ENCODE measurements at regions not wholly inside any gene's neighbourhood (a gene's known extent, or its start where the extent isn't known, plus 50 kb on each side); places are given as distances from the start of the nearest gene placed in this dataset.

- no peak for TF ChIP-seq CTCF (IDR thresholded peaks at IDR 0.05)
- Histone ChIP-seq H3K27ac (no peak overlapping the region), H2AFZ (no peak overlapping the region), H3K4me3 (ENCODE audit: low read depth, low read length) (no peak overlapping the region), H3K4me1 (no peaks in the 10 kb centered on the region), H3K9ac (no peak overlapping the region), H3K79me2 (no peaks in the 10 kb centered on the region), H3K9me3 (ENCODE audit: control insufficient read depth, low read length) (no peaks in the 10 kb centered on the region), H3K36me3 (ENCODE audit: control insufficient read depth, insufficient read depth, low read length) (no peaks in the 10 kb centered on the region), H3K27me3 (ENCODE audit: control insufficient read depth, insufficient read depth, low read length) (no peaks in the 10 kb centered on the region), H3K4me2 (ENCODE audit: low read length) (no peak overlapping the region)
Observed at GRCh38 chr3:18765662-18766061, 340.5 kb upstream of the SATB1 start.

GRCh38 chr3:18765161-18765560 lies 340.0 kb upstream of the SATB1 start:
- Histone ChIP-seq H3K27me3 (ENCODE audit: control insufficient read depth, insufficient read depth, low read length) (no peaks in the 10 kb centered on the region), H3K4me1 (no peaks in the 10 kb centered on the region), H3K36me3 (ENCODE audit: control insufficient read depth, insufficient read depth, low read length) (no peaks in the 10 kb centered on the region), H3K27ac (no peak overlapping the region), H3K4me2 (ENCODE audit: low read length) (no peak overlapping the region), H3K9ac (no peak overlapping the region), H3K79me2 (no peaks in the 10 kb centered on the region), H3K4me3 (ENCODE audit: low read depth, low read length) (no peak overlapping the region), H3K9me3 (ENCODE audit: control insufficient read depth, low read length) (no peaks in the 10 kb centered on the region), H2AFZ (no peak overlapping the region)
- TF ChIP-seq CTCF (IDR thresholded peaks at IDR 0.05) = no peak

- Histone ChIP-seq H3K9ac (no peak overlapping the region), H3K36me3 (ENCODE audit: control insufficient read depth, insufficient read depth, low read length) (no peaks in the 10 kb centered on the region), H3K4me2 (ENCODE audit: low read length) (no peak overlapping the region), H3K27me3 (ENCODE audit: control insufficient read depth, insufficient read depth, low read length) (no peaks in the 10 kb centered on the region), H3K4me3 (ENCODE audit: low read depth, low read length) (no peak overlapping the region), H3K79me2 (no peaks in the 10 kb centered on the region), H3K4me1 (no peaks in the 10 kb centered on the region), H3K9me3 (ENCODE audit: control insufficient read depth, low read length) (no peaks in the 10 kb centered on the region), H2AFZ (no peak overlapping the region), H3K27ac (no peak overlapping the region)
- TF ChIP-seq CTCF (IDR thresholded peaks at IDR 0.05) = no peak
Observed at GRCh38 chr3:18761530-18761929, 336.4 kb upstream of the SATB1 start.

- no peak overlapping the region for H3K4me3 ChIP-seq (ENCODE audit: low read depth, low read length)
- H3K27me3 ChIP-seq (ENCODE audit: control insufficient read depth, insufficient read depth, low read length) = no peaks in the 10 kb centered on the region
- H3K4me2 ChIP-seq (ENCODE audit: low read length) = no peak overlapping the region
- H3K79me2 ChIP-seq = no peaks in the 10 kb centered on the region
- peak; percentile 54 for TF ChIP-seq CTCF (IDR thresholded peaks at IDR 0.05)
- no peak overlapping the region for H3K9ac ChIP-seq
- H3K27ac ChIP-seq = no peak overlapping the region
- H2AFZ ChIP-seq = no peak overlapping the region
- no peaks in the 10 kb centered on the region for H3K4me1 ChIP-seq
- no peaks in the 10 kb centered on the region for H3K9me3 ChIP-seq (ENCODE audit: control insufficient read depth, low read length)
- H3K36me3 ChIP-seq (ENCODE audit: control insufficient read depth, insufficient read depth, low read length) = no peaks in the 10 kb centered on the region
Observed at GRCh38 chr3:18758047-18758704, 333.0 kb upstream of the SATB1 start.

DNA sequence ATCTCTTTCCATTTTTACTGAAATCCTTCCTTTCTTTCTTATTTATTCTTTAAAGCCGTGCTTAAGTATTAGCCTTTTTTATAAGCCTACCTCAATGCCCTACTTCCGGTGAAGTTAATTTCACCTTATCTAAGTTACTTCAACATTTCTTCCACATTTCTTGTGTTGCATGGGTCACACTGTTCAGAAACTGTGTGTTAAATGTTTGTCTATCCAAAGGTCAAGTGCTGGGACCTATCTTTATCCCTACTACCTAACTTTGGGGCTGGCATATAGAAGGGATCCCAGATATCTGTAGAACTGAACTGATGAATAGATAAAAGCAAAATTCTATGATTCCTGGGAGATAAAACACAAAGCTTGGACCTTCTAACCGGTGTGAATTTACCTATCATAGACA lies 332.3 kb upstream of the SATB1 start:
- Histone ChIP-seq H3K4me2 (ENCODE audit: low read length) (no peak overlapping the region), H2AFZ (no peak overlapping the region), H3K27me3 (ENCODE audit: control insufficient read depth, insufficient read depth, low read length) (no peaks in the 10 kb centered on the region), H3K9ac (no peak overlapping the region), H3K27ac (no peak overlapping the region), H3K9me3 (ENCODE audit: control insufficient read depth, low read length) (no peaks in the 10 kb centered on the region), H3K79me2 (no peaks in the 10 kb centered on the region), H3K4me3 (ENCODE audit: low read depth, low read length) (no peak overlapping the region), H3K4me1 (no peaks in the 10 kb centered on the region), H3K36me3 (ENCODE audit: control insufficient read depth, insufficient read depth, low read length) (no peaks in the 10 kb centered on the region)
- TF ChIP-seq CTCF (IDR thresholded peaks at IDR 0.05) = no peak

All from parathyroid adenoma (tissue), 2 donors.